Upper lobe of left lung (tissue), 4 donors: ENCODE measurements at regions not wholly inside any gene's neighbourhood (a gene's known extent, or its start where the extent isn't known, plus 50 kb on each side); places are given as distances from the start of the nearest gene placed in this dataset.

Experiments used
- CTCF ChIP-seq, 6 experiments: fragments of 450-650 bp in 4 of 6; fragments of 200-600 bp in 2 of 6; sonication (generic) in 2 of 6; IDR thresholded peaks; one replicate each; pipeline ENCODE4 v1.5.1; 2016 to 2019; ENCODE audit warnings: antibody characterized with exemption in 6 of 6
- POLR2AphosphoS5 ChIP-seq, 2 donors: sonication (generic); formaldehyde crosslinking; IDR thresholded peaks; one replicate each; pipeline ENCODE4 v1.5.1; 2017; ENCODE audit warnings: antibody characterized with exemption in 2 of 2

GRCh38 chr17:33611532-33611931 is 318.4 kb upstream of the ASIC2 start:
- TF ChIP-seq POLR2AphosphoS5 (IDR thresholded peaks at IDR 0.05) (no peak), CTCF (IDR thresholded peaks at IDR 0.05) (no peak)
